Liver (tissue), 8 donors: ENCODE measurements at regions not wholly inside any gene's neighbourhood (a gene's known extent, or its start where the extent isn't known, plus 50 kb on each side); places are given as distances from the start of the nearest gene placed in this dataset.
"Not testable (repeated sequence)": the region's sequence is repeated elsewhere in the genome, so short reads cannot be mapped to it uniquely, and the experiment has no call there.

Source experiments
- DNase-seq: peaks from one replicate; pipeline ENCODE4 v3.0.0-alpha.2; 2017; ENCODE audit warnings: low spot score
- H3K27ac ChIP-seq, 2 donors: one replicate each; pipeline ENCODE4 v1.7.0; 2013; ENCODE audit warnings: inconsistent platforms in 2 of 2, low read length in 2 of 2, control low read depth in 1 of 2, low read depth in 1 of 2, mild to moderate bottlenecking in 1 of 2
- H3K27me3 ChIP-seq, 4 donors: one replicate each; pipeline versions ENCODE4 v1.6.1 to v1.7.0; 2013; ENCODE audit warnings: low read length in 3 of 4, inconsistent platforms in 1 of 4, mild to moderate bottlenecking in 1 of 4, moderate library complexity in 1 of 4; ENCODE audit not compliant: control insufficient read depth in 4 of 4, insufficient read depth in 4 of 4
- H3K36me3 ChIP-seq, 4 donors: one replicate each; pipeline versions ENCODE4 v1.6.1 to v1.7.0; 2013; ENCODE audit warnings: low read length in 3 of 4, mild to moderate bottlenecking in 3 of 4, low read depth in 1 of 4, moderate library complexity in 1 of 4; ENCODE audit not compliant: control insufficient read depth in 4 of 4, insufficient read depth in 3 of 4
- H3K4me1 ChIP-seq, 4 donors: one replicate each; pipeline versions ENCODE4 v1.6.1 to v1.7.0; 2013; ENCODE audit warnings: low read length in 3 of 4, mild to moderate bottlenecking in 3 of 4, moderate library complexity in 1 of 4; ENCODE audit not compliant: control insufficient read depth in 4 of 4, insufficient read depth in 4 of 4
- H3K4me3 ChIP-seq, 3 donors: one replicate each; pipeline versions ENCODE4 v1.6.1 to v1.7.0; 2013; ENCODE audit warnings: low read length in 3 of 3, control low read depth in 1 of 3, low read depth in 1 of 3, mild to moderate bottlenecking in 1 of 3
- H3K9ac ChIP-seq, 2 donors: one replicate each; pipeline ENCODE4 v1.7.0; 2013; ENCODE audit warnings: low read length in 2 of 2, mild to moderate bottlenecking in 2 of 2, moderate library complexity in 2 of 2, control low read depth in 1 of 2, low read depth in 1 of 2
- H3K9me3 ChIP-seq, 4 donors: one replicate each; pipeline versions ENCODE4 v1.6.1 to v1.7.0; 2013; ENCODE audit warnings: low read length in 3 of 4; ENCODE audit not compliant: control insufficient read depth in 4 of 4
- FOXA1 ChIP-seq: IDR thresholded peaks from 2 replicates; pipeline ENCODE4 v1.6.1; 2016; ENCODE audit warnings: antibody characterized with exemption
- FOXA2 ChIP-seq: IDR thresholded peaks from 2 replicates; pipeline ENCODE4 v1.6.1; 2016; ENCODE audit warnings: antibody characterized with exemption
- GABPA ChIP-seq, 2 donors: IDR thresholded peaks in 1 of 2; conservative IDR thresholded peaks in 1 of 2; 2 replicates each; pipeline ENCODE4 v1.6.1; 2016; ENCODE audit warnings: antibody characterized with exemption in 2 of 2, mild to moderate bottlenecking in 1 of 2, moderate library complexity in 1 of 2
- HNF4G ChIP-seq: IDR thresholded peaks from 2 replicates; pipeline ENCODE4 v1.6.1; 2016; ENCODE audit warnings: antibody characterized with exemption
- JUND ChIP-seq, 2 donors: IDR thresholded peaks; 2 replicates each; pipeline ENCODE4 v1.6.1; 2016; ENCODE audit warnings: antibody characterized with exemption in 2 of 2
- NR2F2 ChIP-seq: IDR thresholded peaks from 2 replicates; pipeline ENCODE4 v1.6.1; 2016; ENCODE audit warnings: antibody characterized with exemption
- RAD21 ChIP-seq, 2 donors: IDR thresholded peaks; 2 replicates each; pipeline ENCODE4 v1.6.1; 2016; ENCODE audit warnings: antibody characterized with exemption in 2 of 2, mild to moderate bottlenecking in 2 of 2
- RXRA ChIP-seq, 2 donors: IDR thresholded peaks; 2 replicates each; pipeline ENCODE4 v1.6.1; 2017 to 2018; ENCODE audit warnings: antibody characterized with exemption in 2 of 2, mild to moderate bottlenecking in 1 of 2
- SP1 ChIP-seq: IDR thresholded peaks from 2 replicates; pipeline ENCODE4 v1.6.1; 2018; ENCODE audit warnings: antibody characterized with exemption, mild to moderate bottlenecking
- TAF1 ChIP-seq: conservative IDR thresholded peaks from 2 replicates; pipeline ENCODE4 v1.6.1; 2016; ENCODE audit warnings: antibody characterized with exemption, mild to moderate bottlenecking
- YY1 ChIP-seq: IDR thresholded peaks from 2 replicates; pipeline ENCODE4 v1.6.1; 2016; ENCODE audit warnings: antibody characterized with exemption, mild to moderate bottlenecking
- WGBS: extraction: QIAGEN DNeasy Blood & Tissue Kit; methylation state at CpG from one replicate; pipeline ENCODE4 v1.1.7; 2013; 5-methylcytosine and 5-hydroxymethylcytosine counted together
- TF ChIP-seq, protein P1 (sequence below): IDR thresholded peaks from 2 replicates; pipeline ENCODE4 v1.6.1; 2016; ENCODE audit warnings: antibody characterized with exemption
- TF ChIP-seq, protein P2 (sequence below): IDR thresholded peaks from 2 replicates; pipeline ENCODE4 v1.6.1; 2016; ENCODE audit warnings: antibody characterized with exemption
- TF ChIP-seq, protein P3 (sequence below): fragments of 150-350 bp; IDR thresholded peaks from 2 replicates; pipeline ENCODE4 v1.5.1; 2017; ENCODE audit warnings: improper control_type of control experiment, low read depth, low read length; ENCODE audit not compliant: missing input control
- TF ChIP-seq, protein P4 (sequence below): IDR thresholded peaks from 2 replicates; pipeline ENCODE4 v1.6.1; 2016; ENCODE audit warnings: antibody characterized with exemption, mild to moderate bottlenecking
- donor health status: healthy.
- donor health status: healthy.
- donor health status: healthy.
- donor health status: healthy.
- donor health status: healthy.

DNA sequence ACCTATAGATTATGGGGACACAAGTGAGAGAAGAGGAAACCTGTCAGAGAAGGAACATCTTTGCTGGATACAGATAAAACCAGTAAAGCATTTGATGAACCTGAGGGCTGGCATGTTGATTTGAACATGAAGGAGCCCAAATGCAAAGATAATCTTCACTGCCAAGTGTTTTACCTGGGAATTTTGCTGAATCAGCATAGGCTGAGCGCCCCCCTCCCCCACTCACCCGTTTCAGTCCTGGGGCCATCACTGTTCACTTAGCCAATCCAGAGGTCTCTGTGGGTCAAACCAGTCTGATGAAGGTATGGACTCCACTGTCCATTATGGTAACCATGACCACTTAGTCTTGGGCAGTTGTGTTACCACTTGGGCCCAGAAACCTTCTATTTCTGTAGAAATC is 466.0 kb upstream of the GRM7 start (continued):
- TF ChIP-seq, protein P1, sequence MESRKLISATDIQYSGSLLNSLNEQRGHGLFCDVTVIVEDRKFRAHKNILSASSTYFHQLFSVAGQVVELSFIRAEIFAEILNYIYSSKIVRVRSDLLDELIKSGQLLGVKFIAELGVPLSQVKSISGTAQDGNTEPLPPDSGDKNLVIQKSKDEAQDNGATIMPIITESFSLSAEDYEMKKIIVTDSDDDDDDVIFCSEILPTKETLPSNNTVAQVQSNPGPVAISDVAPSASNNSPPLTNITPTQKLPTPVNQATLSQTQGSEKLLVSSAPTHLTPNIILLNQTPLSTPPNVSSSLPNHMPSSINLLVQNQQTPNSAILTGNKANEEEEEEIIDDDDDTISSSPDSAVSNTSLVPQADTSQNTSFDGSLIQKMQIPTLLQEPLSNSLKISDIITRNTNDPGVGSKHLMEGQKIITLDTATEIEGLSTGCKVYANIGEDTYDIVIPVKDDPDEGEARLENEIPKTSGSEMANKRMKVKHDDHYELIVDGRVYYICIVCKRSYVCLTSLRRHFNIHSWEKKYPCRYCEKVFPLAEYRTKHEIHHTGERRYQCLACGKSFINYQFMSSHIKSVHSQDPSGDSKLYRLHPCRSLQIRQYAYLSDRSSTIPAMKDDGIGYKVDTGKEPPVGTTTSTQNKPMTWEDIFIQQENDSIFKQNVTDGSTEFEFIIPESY = no peak
- TF ChIP-seq, protein P2, sequence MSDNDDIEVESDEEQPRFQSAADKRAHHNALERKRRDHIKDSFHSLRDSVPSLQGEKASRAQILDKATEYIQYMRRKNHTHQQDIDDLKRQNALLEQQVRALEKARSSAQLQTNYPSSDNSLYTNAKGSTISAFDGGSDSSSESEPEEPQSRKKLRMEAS = no peak
- TF ChIP-seq, protein P3, sequence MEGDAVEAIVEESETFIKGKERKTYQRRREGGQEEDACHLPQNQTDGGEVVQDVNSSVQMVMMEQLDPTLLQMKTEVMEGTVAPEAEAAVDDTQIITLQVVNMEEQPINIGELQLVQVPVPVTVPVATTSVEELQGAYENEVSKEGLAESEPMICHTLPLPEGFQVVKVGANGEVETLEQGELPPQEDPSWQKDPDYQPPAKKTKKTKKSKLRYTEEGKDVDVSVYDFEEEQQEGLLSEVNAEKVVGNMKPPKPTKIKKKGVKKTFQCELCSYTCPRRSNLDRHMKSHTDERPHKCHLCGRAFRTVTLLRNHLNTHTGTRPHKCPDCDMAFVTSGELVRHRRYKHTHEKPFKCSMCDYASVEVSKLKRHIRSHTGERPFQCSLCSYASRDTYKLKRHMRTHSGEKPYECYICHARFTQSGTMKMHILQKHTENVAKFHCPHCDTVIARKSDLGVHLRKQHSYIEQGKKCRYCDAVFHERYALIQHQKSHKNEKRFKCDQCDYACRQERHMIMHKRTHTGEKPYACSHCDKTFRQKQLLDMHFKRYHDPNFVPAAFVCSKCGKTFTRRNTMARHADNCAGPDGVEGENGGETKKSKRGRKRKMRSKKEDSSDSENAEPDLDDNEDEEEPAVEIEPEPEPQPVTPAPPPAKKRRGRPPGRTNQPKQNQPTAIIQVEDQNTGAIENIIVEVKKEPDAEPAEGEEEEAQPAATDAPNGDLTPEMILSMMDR = no peak
- TF ChIP-seq NR2F2 (no peak), RAD21 (IDR thresholded peaks at IDR 0.05) (no peak), JUND (IDR thresholded peaks at IDR 0.05) (no peak)

DNA sequence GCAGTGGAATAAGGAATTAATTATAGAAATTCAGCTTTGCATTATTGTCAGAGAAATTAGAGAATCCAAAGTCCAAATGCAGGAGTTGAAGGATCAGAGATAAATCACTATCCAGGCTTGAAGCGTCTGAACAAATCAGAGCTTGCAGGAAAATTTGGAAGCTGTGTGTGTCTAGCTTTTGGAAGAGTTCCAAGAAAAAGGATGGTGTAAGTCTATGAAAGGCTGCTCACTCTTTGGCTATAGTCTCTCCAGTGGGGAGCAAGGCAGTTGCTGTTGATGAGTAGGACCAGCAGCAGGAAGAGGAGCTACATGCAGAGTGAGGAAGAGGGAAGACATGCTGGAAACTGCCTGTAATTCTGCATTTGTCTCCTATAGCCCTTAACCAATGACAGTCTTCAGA is 464.3 kb upstream of the GRM7 start:
- DNase-seq = no peak
- H3K27me3 ChIP-seq = no peaks in the 10 kb centered on the region
- WGBS = 47% methylated on average over 1 of the region's 1 CpG
- no peak for TF ChIP-seq YY1
- TF ChIP-seq, protein P3 = no peak
- no peak for TF ChIP-seq JUND (IDR thresholded peaks at IDR 0.05)
- TF ChIP-seq, protein P2 = no peak
- no peak for TF ChIP-seq TAF1
- TF ChIP-seq RXRA (IDR thresholded peaks at IDR 0.05) = no peak
- TF ChIP-seq, protein P4, sequence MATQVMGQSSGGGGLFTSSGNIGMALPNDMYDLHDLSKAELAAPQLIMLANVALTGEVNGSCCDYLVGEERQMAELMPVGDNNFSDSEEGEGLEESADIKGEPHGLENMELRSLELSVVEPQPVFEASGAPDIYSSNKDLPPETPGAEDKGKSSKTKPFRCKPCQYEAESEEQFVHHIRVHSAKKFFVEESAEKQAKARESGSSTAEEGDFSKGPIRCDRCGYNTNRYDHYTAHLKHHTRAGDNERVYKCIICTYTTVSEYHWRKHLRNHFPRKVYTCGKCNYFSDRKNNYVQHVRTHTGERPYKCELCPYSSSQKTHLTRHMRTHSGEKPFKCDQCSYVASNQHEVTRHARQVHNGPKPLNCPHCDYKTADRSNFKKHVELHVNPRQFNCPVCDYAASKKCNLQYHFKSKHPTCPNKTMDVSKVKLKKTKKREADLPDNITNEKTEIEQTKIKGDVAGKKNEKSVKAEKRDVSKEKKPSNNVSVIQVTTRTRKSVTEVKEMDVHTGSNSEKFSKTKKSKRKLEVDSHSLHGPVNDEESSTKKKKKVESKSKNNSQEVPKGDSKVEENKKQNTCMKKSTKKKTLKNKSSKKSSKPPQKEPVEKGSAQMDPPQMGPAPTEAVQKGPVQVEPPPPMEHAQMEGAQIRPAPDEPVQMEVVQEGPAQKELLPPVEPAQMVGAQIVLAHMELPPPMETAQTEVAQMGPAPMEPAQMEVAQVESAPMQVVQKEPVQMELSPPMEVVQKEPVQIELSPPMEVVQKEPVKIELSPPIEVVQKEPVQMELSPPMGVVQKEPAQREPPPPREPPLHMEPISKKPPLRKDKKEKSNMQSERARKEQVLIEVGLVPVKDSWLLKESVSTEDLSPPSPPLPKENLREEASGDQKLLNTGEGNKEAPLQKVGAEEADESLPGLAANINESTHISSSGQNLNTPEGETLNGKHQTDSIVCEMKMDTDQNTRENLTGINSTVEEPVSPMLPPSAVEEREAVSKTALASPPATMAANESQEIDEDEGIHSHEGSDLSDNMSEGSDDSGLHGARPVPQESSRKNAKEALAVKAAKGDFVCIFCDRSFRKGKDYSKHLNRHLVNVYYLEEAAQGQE = no peak
- TF ChIP-seq FOXA1 = no peak
- TF ChIP-seq RAD21 (IDR thresholded peaks at IDR 0.05) = no peak
- TF ChIP-seq, protein P1 = no peak
- no peak for TF ChIP-seq FOXA2
- no peak for TF ChIP-seq NR2F2
- no peak for TF ChIP-seq HNF4G
- TF ChIP-seq SP1 = no peak
- TF ChIP-seq GABPA (IDR thresholded peaks at IDR 0.05 in 1 of 2, conservative IDR thresholded peaks at IDR 0.05 in 1 of 2) = no peak
- H3K9me3 ChIP-seq = no peaks in the 10 kb centered on the region
- H3K4me3 ChIP-seq = no peak overlapping the region
- H3K9ac ChIP-seq = no peak overlapping the region
- no peaks in the 10 kb centered on the region for H3K36me3 ChIP-seq
- no peak overlapping the region for H3K27ac ChIP-seq
- no peaks in the 10 kb centered on the region for H3K4me1 ChIP-seq

DNA sequence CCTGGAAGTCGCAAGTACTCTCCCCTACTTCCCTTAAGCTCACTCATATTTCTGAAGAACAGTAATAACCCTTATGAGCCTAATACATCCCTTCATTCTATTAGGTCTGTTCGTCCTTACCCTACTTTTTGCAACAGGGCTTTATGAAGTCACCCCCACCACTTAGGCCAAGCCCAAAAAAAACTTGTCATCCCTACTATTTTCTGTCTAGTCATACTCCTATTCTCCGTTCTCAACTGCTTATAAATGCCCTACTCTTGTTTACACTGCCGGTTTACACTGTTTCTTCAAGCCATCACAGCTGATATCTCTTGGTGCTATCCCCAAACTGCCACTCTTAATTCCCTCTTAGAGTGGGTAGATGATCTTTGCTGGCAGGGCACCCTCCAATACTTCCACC is 458.2 kb upstream of the GRM7 start:
- H3K36me3 ChIP-seq = not testable (repeated sequence)

DNA sequence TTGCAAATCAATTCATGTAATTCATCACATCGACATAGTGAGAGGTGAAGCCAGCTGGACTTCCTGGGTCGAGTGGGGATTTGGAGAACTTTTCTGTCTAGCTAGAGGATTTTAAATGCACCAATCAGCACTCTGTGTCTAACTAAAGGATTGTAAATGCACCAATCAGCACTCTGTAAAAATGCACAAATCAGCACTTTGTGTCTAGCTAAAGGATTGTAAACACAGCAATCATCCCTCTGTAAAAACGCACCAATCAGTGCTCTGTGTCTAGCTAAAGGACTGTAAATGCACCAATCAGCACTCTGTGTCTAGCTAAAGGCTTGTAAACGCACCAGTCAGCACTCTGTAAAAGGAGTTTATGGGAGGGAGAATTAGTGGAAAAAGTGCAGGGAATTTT is 454.0 kb upstream of the GRM7 start:
- not testable (repeated sequence) for H3K27me3 ChIP-seq, H3K9ac ChIP-seq, H3K4me1 ChIP-seq, H3K36me3 ChIP-seq, H3K9me3 ChIP-seq, DNase-seq, H3K27ac ChIP-seq, H3K4me3 ChIP-seq
- 71% methylated on average over 4 of the region's 4 CpGs for WGBS

More for the DNA sequence above, 458.2 kb upstream of the GRM7 start:
- DNase-seq, H3K4me3 ChIP-seq, H3K9me3 ChIP-seq, H3K4me1 ChIP-seq, H3K9ac ChIP-seq, H3K27me3 ChIP-seq, H3K27ac ChIP-seq: not testable (repeated sequence)
- 70% methylated on average over 4 of the region's 4 CpGs for WGBS
